Esophagus squamous epithelium (tissue), 5 donors: ENCODE measurements at regions not wholly inside any gene's neighbourhood (a gene's known extent, or its start where the extent isn't known, plus 50 kb on each side); places are given as distances from the start of the nearest gene placed in this dataset.
"Not testable (repeated sequence)": the region's sequence is repeated elsewhere in the genome, so short reads cannot be mapped to it uniquely, and the experiment has no call there.

Experiments used
- DNase-seq: peaks from one replicate; lab custom pipeline; 2025; lab: John Stamatoyannopoulos, UW
- H3K27ac ChIP-seq, 4 donors: fragments of 200-600 bp; sonication (generic); one replicate each; pipeline ENCODE4 v1.5.1; 2016 to 2019; ENCODE audit warnings: mild to moderate bottlenecking in 1 of 4
- H3K27me3 ChIP-seq, 4 donors: fragments of 200-600 bp; sonication (generic); 1 replicate in 3 of 4; 2 replicates in 1 of 4; pipeline versions ENCODE4 v1.5.1 to v1.6.0; 2017 to 2021; ENCODE audit warnings: antibody characterized with exemption in 1 of 4
- H3K36me3 ChIP-seq, 3 donors: fragments of 200-600 bp; sonication (generic); one replicate each; pipeline ENCODE4 v1.5.1; 2016 to 2019
- H3K4me1 ChIP-seq, 3 donors: fragments of 200-600 bp; sonication (generic); one replicate each; pipeline ENCODE4 v1.5.1; 2017 to 2019
- H3K4me3 ChIP-seq, 4 donors: fragments of 200-600 bp; sonication (generic); 1 replicate in 3 of 4; 2 replicates in 1 of 4; pipeline ENCODE4 v1.5.1; 2016 to 2019; ENCODE audit warnings: mild to moderate bottlenecking in 2 of 4, moderate library complexity in 1 of 4
- H3K9me3 ChIP-seq, 3 donors: fragments of 200-600 bp; sonication (generic); one replicate each; pipeline ENCODE4 v1.5.1; 2016 to 2019
- POLR2A ChIP-seq, 4 donors: fragments of 450-650 bp; IDR thresholded peaks; one replicate each; pipeline ENCODE4 v1.6.1; 2017; ENCODE audit warnings: antibody characterized with exemption in 4 of 4, mild to moderate bottlenecking in 4 of 4, moderate library complexity in 3 of 4
- WGBS, 2 donors: methylation state at CpG; one replicate each; pipeline ENCODE4 v1.1.5; 2018; 5-methylcytosine and 5-hydroxymethylcytosine counted together
- intact Hi-C: fragments of 100-400 bp; cut with DNase I; formaldehyde crosslinking; loops from one replicate; pipeline ENCODE4 v1.15.0; 2022
- TF ChIP-seq, protein P1 (sequence below), 6 experiments: fragments of 450-650 bp in 4 of 6; fragments of 200-600 bp in 2 of 6; sonication (generic) in 2 of 6; IDR thresholded peaks; one replicate each; pipeline ENCODE4 v1.5.1; 2016 to 2019; ENCODE audit warnings: antibody characterized with exemption in 6 of 6, mild to moderate bottlenecking in 4 of 6, moderate library complexity in 4 of 6
- donor health status: DM: yes; HTN: yes; CAD: no.

GRCh38 chr2:131724019-131724418 is 196.3 kb downstream of the CCDC74A start:
- H3K4me3 ChIP-seq, result peak overlapping the region in 2 of 4 donors; percentile 9 to 32
- no peaks in the 10 kb centered on the region for H3K9me3 ChIP-seq
- peaks cover 0 to 14% (median 0%) of the 10 kb centered on the region in 3 donors for H3K36me3 ChIP-seq
- DNase-seq, result no peak
- 51 to 64% methylated on average over 18 of the region's 46 CpGs for WGBS, 2 donors
- H3K4me1 ChIP-seq, result no peaks in the 10 kb centered on the region
- intact Hi-C loops, result no loop called here
- TF ChIP-seq, protein P1, sequence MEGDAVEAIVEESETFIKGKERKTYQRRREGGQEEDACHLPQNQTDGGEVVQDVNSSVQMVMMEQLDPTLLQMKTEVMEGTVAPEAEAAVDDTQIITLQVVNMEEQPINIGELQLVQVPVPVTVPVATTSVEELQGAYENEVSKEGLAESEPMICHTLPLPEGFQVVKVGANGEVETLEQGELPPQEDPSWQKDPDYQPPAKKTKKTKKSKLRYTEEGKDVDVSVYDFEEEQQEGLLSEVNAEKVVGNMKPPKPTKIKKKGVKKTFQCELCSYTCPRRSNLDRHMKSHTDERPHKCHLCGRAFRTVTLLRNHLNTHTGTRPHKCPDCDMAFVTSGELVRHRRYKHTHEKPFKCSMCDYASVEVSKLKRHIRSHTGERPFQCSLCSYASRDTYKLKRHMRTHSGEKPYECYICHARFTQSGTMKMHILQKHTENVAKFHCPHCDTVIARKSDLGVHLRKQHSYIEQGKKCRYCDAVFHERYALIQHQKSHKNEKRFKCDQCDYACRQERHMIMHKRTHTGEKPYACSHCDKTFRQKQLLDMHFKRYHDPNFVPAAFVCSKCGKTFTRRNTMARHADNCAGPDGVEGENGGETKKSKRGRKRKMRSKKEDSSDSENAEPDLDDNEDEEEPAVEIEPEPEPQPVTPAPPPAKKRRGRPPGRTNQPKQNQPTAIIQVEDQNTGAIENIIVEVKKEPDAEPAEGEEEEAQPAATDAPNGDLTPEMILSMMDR (IDR thresholded peaks at IDR 0.05), result no peak
- no peak for TF ChIP-seq POLR2A (IDR thresholded peaks at IDR 0.05)
- no peak overlapping the region for H3K27ac ChIP-seq
- no peaks in the 10 kb centered on the region for H3K27me3 ChIP-seq

DNA sequence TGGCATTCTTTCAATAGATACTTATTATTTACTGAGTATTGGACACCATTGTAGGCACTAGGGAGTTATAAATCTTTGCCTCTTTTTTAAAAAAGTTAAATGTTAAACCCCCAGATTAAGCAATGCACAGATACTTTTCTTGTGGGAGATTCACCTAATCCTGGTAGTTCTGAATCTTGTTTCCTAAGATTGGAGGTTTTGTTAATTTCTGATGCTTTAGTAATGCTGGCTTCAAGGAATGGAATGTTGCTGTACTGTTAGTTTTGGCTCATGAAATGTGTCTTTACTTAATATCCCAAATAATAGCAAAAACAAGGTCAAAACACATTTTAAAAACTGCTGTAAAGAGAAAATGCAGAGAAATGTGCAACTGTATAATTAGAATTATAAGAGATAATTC is 200.8 kb downstream of the CCDC74A start:
- DNase-seq, intact Hi-C loops, H3K27me3 ChIP-seq: not testable (repeated sequence)

GRCh38 chr2:131733530-131733929 is 205.8 kb downstream of the CCDC74A start:
- H3K9me3 ChIP-seq, H3K27me3 ChIP-seq, H3K4me3 ChIP-seq, intact Hi-C loops, H3K36me3 ChIP-seq, H3K4me1 ChIP-seq, H3K27ac ChIP-seq, DNase-seq: not testable (repeated sequence)
- 81 to 89% methylated on average over 1 of the region's 1 CpG for WGBS, 2 donors

More for the DNA sequence above, 200.8 kb downstream of the CCDC74A start:
- not testable (repeated sequence) for H3K36me3 ChIP-seq, H3K9me3 ChIP-seq, H3K4me1 ChIP-seq, H3K27ac ChIP-seq, H3K4me3 ChIP-seq

GRCh38 chr2:131736406-131736805 is 208.7 kb downstream of the CCDC74A start:
- H3K4me1 ChIP-seq, H3K27ac ChIP-seq, H3K27me3 ChIP-seq, DNase-seq, H3K9me3 ChIP-seq, intact Hi-C loops, H3K4me3 ChIP-seq, H3K36me3 ChIP-seq: not testable (repeated sequence)
- WGBS, 2 donors, result 69 to 92% methylated on average over 1 of the region's 1 CpG

GRCh38 chr2:131738533-131738932 is 210.8 kb downstream of the CCDC74A start:
- H3K36me3 ChIP-seq, intact Hi-C loops, H3K27me3 ChIP-seq, H3K4me3 ChIP-seq, H3K9me3 ChIP-seq, DNase-seq, H3K4me1 ChIP-seq, H3K27ac ChIP-seq: not testable (repeated sequence)
- WGBS, 2 donors, result 76 to 93% methylated on average over 2 of the region's 2 CpGs

DNA sequence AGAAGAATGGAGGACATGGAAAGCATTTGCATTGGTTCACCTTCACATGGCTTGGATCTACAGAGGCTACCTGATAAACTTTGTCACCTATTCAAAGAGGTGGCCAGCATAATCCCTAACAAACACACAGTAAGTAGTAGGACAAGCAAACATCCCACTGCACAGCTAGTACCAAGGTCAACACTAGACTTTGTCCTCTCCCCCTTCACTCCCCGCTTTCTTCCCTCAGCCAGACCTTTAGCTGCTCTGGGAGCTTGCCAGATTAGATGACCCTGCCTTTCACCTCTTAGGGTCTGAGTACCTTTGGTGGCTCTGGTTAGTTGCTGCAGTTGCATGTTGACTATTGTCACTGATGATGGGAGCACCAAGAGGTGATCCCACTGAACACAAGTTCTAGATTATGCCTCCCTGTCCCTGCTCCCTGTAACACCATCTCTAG is 211.3 kb downstream of the CCDC74A start:
- intact Hi-C loops, H3K36me3 ChIP-seq, H3K4me3 ChIP-seq, DNase-seq, H3K27ac ChIP-seq, H3K27me3 ChIP-seq, H3K9me3 ChIP-seq, H3K4me1 ChIP-seq: not testable (repeated sequence)
- 89 to 100% methylated on average over 1 of the region's 1 CpG for WGBS, 2 donors

- 58 to 86% methylated on average over 25 to 26 of the region's 50 CpGs for WGBS, 2 donors
- no peak overlapping the region for H3K4me3 ChIP-seq
- TF ChIP-seq POLR2A (IDR thresholded peaks at IDR 0.05), result no peak
- TF ChIP-seq, protein P1 (IDR thresholded peaks at IDR 0.05), result no peak
- H3K4me1 ChIP-seq, result no peaks in the 10 kb centered on the region
- H3K27me3 ChIP-seq, result no peaks in the 10 kb centered on the region
- H3K27ac ChIP-seq, result no peak overlapping the region
- no peak for DNase-seq
- no peaks in the 10 kb centered on the region for H3K36me3 ChIP-seq
- no peaks in the 10 kb centered on the region for H3K9me3 ChIP-seq
- intact Hi-C loops, result no loop called here
Observed at GRCh38 chr2:131753640-131754561, 226.2 kb downstream of the CCDC74A start.
